HepG2 (cell line): ENCODE measurements at regions not wholly inside any gene's neighbourhood (a gene's known extent, or its start where the extent isn't known, plus 50 kb on each side); places are given as distances from the start of the nearest gene placed in this dataset.
A peak's percentile ranks its signal among the peaks of the same experiment; 100 is the strongest.

Experiments
- BRD4 ChIP-seq: sonication (generic); formaldehyde crosslinking; IDR thresholded peaks from 2 replicates; pipeline ENCODE4 v1.4.0; 2020; ENCODE audit warnings: missing genetic modification reagents
- DMAP1 ChIP-seq: IDR thresholded peaks from 2 replicates; pipeline ENCODE4 v1.6.1; 2016
- FOSL2 ChIP-seq: sonication (generic); formaldehyde crosslinking; IDR thresholded peaks from 2 replicates; pipeline ENCODE4 v1.4.0; 2020; ENCODE audit warnings: missing genetic modification reagents
- HOXA3 ChIP-seq: sonication (generic); formaldehyde crosslinking; IDR thresholded peaks from 2 replicates; pipeline ENCODE4 v1.5.0; 2020; ENCODE audit warnings: missing genetic modification reagents
- HOXA5 ChIP-seq: sonication (generic); formaldehyde crosslinking; IDR thresholded peaks from 2 replicates; pipeline ENCODE4 v1.4.0; 2020; ENCODE audit warnings: missing genetic modification reagents
- KAT7 ChIP-seq: IDR thresholded peaks from 2 replicates; pipeline ENCODE4 v1.6.1; 2018; ENCODE audit warnings: borderline replicate concordance, missing compliant biosample characterization
- KLF12 ChIP-seq: sonication (generic); formaldehyde crosslinking; IDR thresholded peaks from 2 replicates; pipeline ENCODE4 v1.4.0; 2020; ENCODE audit warnings: missing genetic modification reagents, borderline replicate concordance
- NFKB2 ChIP-seq: sonication (generic); formaldehyde crosslinking; IDR thresholded peaks from 2 replicates; pipeline ENCODE4 v1.4.0; 2020; ENCODE audit warnings: missing genetic modification reagents, borderline replicate concordance
- PHF8 ChIP-seq: sonication (generic); formaldehyde crosslinking; IDR thresholded peaks from 2 replicates; pipeline ENCODE4 v1.5.0; 2020; ENCODE audit warnings: missing genetic modification reagents
- POLR2AphosphoS5 ChIP-seq: IDR thresholded peaks from 2 replicates; pipeline ENCODE4 v1.6.1; 2012; ENCODE audit warnings: low read depth, low read length
- RFXAP ChIP-seq: sonication (generic); formaldehyde crosslinking; IDR thresholded peaks from 2 replicates; pipeline ENCODE4 v1.4.0; 2020; ENCODE audit warnings: missing genetic modification reagents, borderline replicate concordance
- RXRA ChIP-seq: sonication (generic); formaldehyde crosslinking; IDR thresholded peaks from 2 replicates; pipeline ENCODE4 v1.5.1; 2020; ENCODE audit warnings: missing genetic modification reagents
- TAF1 ChIP-seq: sonication (generic); formaldehyde crosslinking; IDR thresholded peaks from 2 replicates; pipeline ENCODE4 v1.4.0; 2020; ENCODE audit warnings: missing genetic modification reagents
- ZNF687 ChIP-seq: sonication (generic); formaldehyde crosslinking; IDR thresholded peaks from 2 replicates; pipeline ENCODE4 v1.5.1; 2020; ENCODE audit warnings: mild to moderate bottlenecking, missing genetic modification reagents, moderate library complexity
- ZNF766 ChIP-seq: sonication (generic); formaldehyde crosslinking; IDR thresholded peaks from 2 replicates; pipeline ENCODE4 v1.5.0; 2020; ENCODE audit warnings: missing genetic modification reagents, borderline replicate concordance
- TF ChIP-seq, protein P1 (sequence below): sonication (generic); formaldehyde crosslinking; IDR thresholded peaks from 2 replicates; pipeline ENCODE4 v1.4.0; 2020; ENCODE audit warnings: missing genetic modification reagents

DNA sequence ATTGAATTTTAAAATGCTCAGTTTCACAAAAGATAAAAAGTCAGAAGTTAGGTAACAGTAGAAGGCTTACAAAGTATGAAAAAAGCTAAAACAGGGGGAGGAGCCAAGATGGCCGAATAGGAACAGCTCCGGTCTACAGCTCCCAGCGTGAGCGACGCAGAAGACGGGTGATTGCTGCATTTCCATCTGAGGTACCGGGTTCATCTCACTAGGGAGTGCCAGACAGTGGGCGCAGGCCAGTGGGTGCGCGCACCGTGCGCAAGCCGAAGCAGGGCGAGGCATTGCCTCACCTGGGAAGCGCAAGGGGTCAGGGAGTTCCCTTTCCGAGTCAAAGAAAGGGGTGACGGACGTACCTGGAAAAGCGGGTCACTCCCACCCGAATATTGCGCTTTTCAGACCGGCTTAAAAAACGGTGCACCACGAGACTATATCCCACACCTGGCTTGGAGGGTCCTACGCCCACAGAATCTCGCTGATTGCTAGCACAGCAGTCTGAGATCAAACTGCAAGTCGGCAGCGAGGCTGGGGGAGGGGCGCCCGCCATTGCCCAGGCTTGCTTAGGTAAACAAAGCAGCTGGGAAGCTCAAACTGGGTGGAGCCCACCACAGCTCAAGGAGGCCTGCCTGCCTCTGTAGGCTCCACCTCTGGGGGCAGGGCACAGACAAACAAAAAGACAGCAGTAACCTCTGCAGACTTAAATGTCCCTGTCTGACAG is 420.6 kb downstream of the ZFHX3 start (continued):
- 0 out of 2 replicates have a peak, but pooled peaks have one; percentile 30 for TF ChIP-seq ZNF766 (CRISPR knock-in tag)
- 0 out of 2 replicates have a peak, but pooled peaks have one; percentile 23 for TF ChIP-seq HOXA5
- TF ChIP-seq TAF1 (CRISPR knock-in tag): peak; percentile 72
- 0 out of 2 replicates have a peak, but pooled peaks have one; percentile 79 for TF ChIP-seq BRD4 (CRISPR knock-in tag)
- peak; percentile 74 for TF ChIP-seq PHF8 (CRISPR knock-in tag)
- peak; percentile 33; the same call in 1 of the 2 replicates for TF ChIP-seq FOSL2 (CRISPR knock-in tag)
- TF ChIP-seq RFXAP (CRISPR knock-in tag): 0 out of 2 replicates have a peak, but pooled peaks have one; percentile 29
- TF ChIP-seq KLF12 (CRISPR knock-in tag): peak; percentile 72; the same call in 1 of the 2 replicates
- peak; percentile 26; the same call in 1 of the 2 replicates for TF ChIP-seq RXRA (CRISPR knock-in tag)
- peak; percentile 35; the same call in 1 of the 2 replicates for TF ChIP-seq POLR2AphosphoS5
- peak; percentile 49; the same call in 1 of the 2 replicates for TF ChIP-seq KAT7 (CRISPR knock-in tag)
- peak; percentile 56 for TF ChIP-seq ZNF687 (CRISPR knock-in tag)
- peak; percentile 56; the same call in 1 of the 2 replicates for TF ChIP-seq DMAP1 (CRISPR knock-in tag)
- TF ChIP-seq, protein P1, sequence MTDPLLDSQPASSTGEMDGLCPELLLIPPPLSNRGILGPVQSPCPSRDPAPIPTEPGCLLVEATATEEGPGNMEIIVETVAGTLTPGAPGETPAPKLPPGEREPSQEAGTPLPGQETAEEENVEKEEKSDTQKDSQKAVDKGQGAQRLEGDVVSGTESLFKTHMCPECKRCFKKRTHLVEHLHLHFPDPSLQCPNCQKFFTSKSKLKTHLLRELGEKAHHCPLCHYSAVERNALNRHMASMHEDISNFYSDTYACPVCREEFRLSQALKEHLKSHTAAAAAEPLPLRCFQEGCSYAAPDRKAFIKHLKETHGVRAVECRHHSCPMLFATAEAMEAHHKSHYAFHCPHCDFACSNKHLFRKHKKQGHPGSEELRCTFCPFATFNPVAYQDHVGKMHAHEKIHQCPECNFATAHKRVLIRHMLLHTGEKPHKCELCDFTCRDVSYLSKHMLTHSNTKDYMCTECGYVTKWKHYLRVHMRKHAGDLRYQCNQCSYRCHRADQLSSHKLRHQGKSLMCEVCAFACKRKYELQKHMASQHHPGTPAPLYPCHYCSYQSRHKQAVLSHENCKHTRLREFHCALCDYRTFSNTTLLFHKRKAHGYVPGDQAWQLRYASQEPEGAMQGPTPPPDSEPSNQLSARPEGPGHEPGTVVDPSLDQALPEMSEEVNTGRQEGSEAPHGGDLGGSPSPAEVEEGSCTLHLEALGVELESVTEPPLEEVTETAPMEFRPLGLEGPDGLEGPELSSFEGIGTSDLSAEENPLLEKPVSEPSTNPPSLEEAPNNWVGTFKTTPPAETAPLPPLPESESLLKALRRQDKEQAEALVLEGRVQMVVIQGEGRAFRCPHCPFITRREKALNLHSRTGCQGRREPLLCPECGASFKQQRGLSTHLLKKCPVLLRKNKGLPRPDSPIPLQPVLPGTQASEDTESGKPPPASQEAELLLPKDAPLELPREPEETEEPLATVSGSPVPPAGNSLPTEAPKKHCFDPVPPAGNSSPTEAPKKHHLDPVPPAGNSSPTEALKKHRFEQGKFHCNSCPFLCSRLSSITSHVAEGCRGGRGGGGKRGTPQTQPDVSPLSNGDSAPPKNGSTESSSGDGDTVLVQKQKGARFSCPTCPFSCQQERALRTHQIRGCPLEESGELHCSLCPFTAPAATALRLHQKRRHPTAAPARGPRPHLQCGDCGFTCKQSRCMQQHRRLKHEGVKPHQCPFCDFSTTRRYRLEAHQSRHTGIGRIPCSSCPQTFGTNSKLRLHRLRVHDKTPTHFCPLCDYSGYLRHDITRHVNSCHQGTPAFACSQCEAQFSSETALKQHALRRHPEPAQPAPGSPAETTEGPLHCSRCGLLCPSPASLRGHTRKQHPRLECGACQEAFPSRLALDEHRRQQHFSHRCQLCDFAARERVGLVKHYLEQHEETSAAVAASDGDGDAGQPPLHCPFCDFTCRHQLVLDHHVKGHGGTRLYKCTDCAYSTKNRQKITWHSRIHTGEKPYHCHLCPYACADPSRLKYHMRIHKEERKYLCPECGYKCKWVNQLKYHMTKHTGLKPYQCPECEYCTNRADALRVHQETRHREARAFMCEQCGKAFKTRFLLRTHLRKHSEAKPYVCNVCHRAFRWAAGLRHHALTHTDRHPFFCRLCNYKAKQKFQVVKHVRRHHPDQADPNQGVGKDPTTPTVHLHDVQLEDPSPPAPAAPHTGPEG (CRISPR knock-in tag): peak; percentile 72; the same call in 1 of the 2 replicates
- TF ChIP-seq NFKB2 (CRISPR knock-in tag): peak; percentile 62; the same call in 1 of the 2 replicates
- TF ChIP-seq HOXA3 (CRISPR knock-in tag): peak; percentile 70
